ENCODE measurements at regions not wholly inside any gene's neighbourhood (a gene's known extent, or its start where the extent isn't known, plus 50 kb on each side); places are given as distances from the start of the nearest gene placed in this dataset.

GRCh38 chr3:182041668-182042291, 330.1 kb downstream of the SOX2 start (continued):
- TF ChIP-seq USF2 (IDR thresholded peaks at IDR 0.05; ENCODE audit: borderline replicate concordance, low read depth, low read length) (no peak), NRF1 (IDR thresholded peaks at IDR 0.05; ENCODE audit: low read depth, low read length) (no peak), JUND (IDR thresholded peaks at IDR 0.05) (no peak), RCOR1 (IDR thresholded peaks at IDR 0.05; ENCODE audit: low read length) (no peak), GATA2 (CRISPR knock-in tag; IDR thresholded peaks at IDR 0.05) (no peak), RAD21 (IDR thresholded peaks at IDR 0.05; ENCODE audit: low read length) (no peak), ELF1 (IDR thresholded peaks at IDR 0.05) (no peak), MXI1 (IDR thresholded peaks at IDR 0.05; ENCODE audit: low read depth, low read length) (no peak)

- no peaks in the 10 kb centered on the region for H4K20me1 ChIP-seq (ENCODE audit: insufficient read depth)
- no peak for DNase-seq
- 42% methylated on average over 2 of the region's 2 CpGs for WGBS (ENCODE audit: low lambda C conversion rate)
- no peak overlapping the region for H3K9ac ChIP-seq
- no peak overlapping the region for H2AFZ ChIP-seq (ENCODE audit: low read depth)
- no peaks in the 10 kb centered on the region for H3F3A ChIP-seq (replicated peaks; ENCODE audit: insufficient read depth)
- no peaks in the 10 kb centered on the region for H3K9me3 ChIP-seq
- ChIA-PET POLR2A (no interaction called here), CTCF (no interaction called here)
- H3K4me2 ChIP-seq: no peak overlapping the region
- H3K4me1 ChIP-seq (ENCODE audit: control insufficient read depth in 1 of 2, insufficient read depth in 2 of 2, low read depth in 1 of 2, low read length in 1 of 2): no peaks in the 10 kb centered on the region
- no peaks in the 10 kb centered on the region for H3K79me2 ChIP-seq (ENCODE audit: insufficient read depth)
- no peak overlapping the region for H3K4me3 ChIP-seq (ENCODE audit: low read depth in 2 of 2, low read length in 1 of 2)
- no peak for TF ChIP-seq YY1 (IDR thresholded peaks at IDR 0.05; ENCODE audit: low read depth)
- H3K27me3 ChIP-seq (ENCODE audit: insufficient read depth): no peaks in the 10 kb centered on the region
- H3K36me3 ChIP-seq (replicated peaks in 1 of 2; ENCODE audit: control insufficient read depth in 1 of 2, insufficient read depth in 2 of 2, low read length in 1 of 2): no peaks in the 10 kb centered on the region
- H3K9me2 ChIP-seq: no peaks in the 10 kb centered on the region
- no peak overlapping the region for H3K27ac ChIP-seq (ENCODE audit: low read depth in 2 of 2, low read length in 1 of 2)
Measured at GRCh38 chr3:182045736-182046135, 334.0 kb downstream of the SOX2 start.

- WGBS (ENCODE audit: low lambda C conversion rate): 85% methylated on average over 11 of the region's 11 CpGs
Measured at GRCh38 chr3:182046166-182046764, 334.5 kb downstream of the SOX2 start.

More at GRCh38 chr3:182046166-182046764, 334.5 kb downstream of the SOX2 start:
- Histone ChIP-seq H3K9me2 (no peaks in the 10 kb centered on the region), H3K27me3 (ENCODE audit: insufficient read depth) (no peaks in the 10 kb centered on the region), H3F3A (replicated peaks; ENCODE audit: insufficient read depth) (no peaks in the 10 kb centered on the region), H3K4me2 (no peak overlapping the region), H3K36me3 (replicated peaks in 1 of 2; ENCODE audit: control insufficient read depth in 1 of 2, insufficient read depth in 2 of 2, low read length in 1 of 2) (no peaks in the 10 kb centered on the region), H2AFZ (ENCODE audit: low read depth) (no peak overlapping the region), H3K79me2 (ENCODE audit: insufficient read depth) (no peaks in the 10 kb centered on the region), H3K9me3 (no peaks in the 10 kb centered on the region), H4K20me1 (ENCODE audit: insufficient read depth) (no peaks in the 10 kb centered on the region), H3K27ac (ENCODE audit: low read depth in 2 of 2, low read length in 1 of 2) (no peak overlapping the region), H3K4me1 (ENCODE audit: control insufficient read depth in 1 of 2, insufficient read depth in 2 of 2, low read depth in 1 of 2, low read length in 1 of 2) (no peaks in the 10 kb centered on the region), H3K9ac (no peak overlapping the region), H3K4me3 (ENCODE audit: low read depth in 2 of 2, low read length in 1 of 2) (no peak overlapping the region)
- no peak for TF ChIP-seq FOXJ3 (CRISPR knock-in tag; IDR thresholded peaks at IDR 0.05)
- TF ChIP-seq MAX (IDR thresholded peaks at IDR 0.05; ENCODE audit: low read depth): no peak
- TF ChIP-seq REST (IDR thresholded peaks at IDR 0.05; ENCODE audit: low read depth, low read length): no peak
- no peak for TF ChIP-seq CHD2 (IDR thresholded peaks at IDR 0.05; ENCODE audit: low read length, partially characterized antibody)
- TF ChIP-seq RCOR1 (IDR thresholded peaks at IDR 0.05; ENCODE audit: low read length): no peak
- TF ChIP-seq ZBTB33 (IDR thresholded peaks at IDR 0.05; ENCODE audit: borderline replicate concordance, low read depth): no peak
- no peak for TF ChIP-seq YY1 (IDR thresholded peaks at IDR 0.05; ENCODE audit: low read depth)
- TF ChIP-seq USF1 (IDR thresholded peaks at IDR 0.05; ENCODE audit: borderline replicate concordance, low read depth): no peak
- CTCF ChIA-PET: no interaction called here
- DNase-seq: no peak
- POLR2A ChIA-PET: no interaction called here

Measured in SK-N-SH (cell line).